H9 (cell line): ENCODE measurements at regions not wholly inside any gene's neighbourhood (a gene's known extent, or its start where the extent isn't known, plus 50 kb on each side); places are given as distances from the start of the nearest gene placed in this dataset.

Source experiments
- DNase-seq: peaks from one replicate; pipeline ENCODE4 v3.0.0-alpha.2; 2017
- H2AFZ ChIP-seq: one replicate; pipeline ENCODE4 v1.6.1; 2013; ENCODE audit warnings: mild to moderate bottlenecking, low read length, control low read depth, moderate library complexity
- H2AK5ac ChIP-seq: 2 replicates; pipeline ENCODE4 v1.6.1; 2013; ENCODE audit warnings: low read length, control low read depth, mixed read lengths; ENCODE audit not compliant: insufficient read length
- H2BK120ac ChIP-seq: one replicate; pipeline ENCODE4 v1.6.1; 2013; ENCODE audit warnings: low read depth, mild to moderate bottlenecking, low read length, control low read depth, inconsistent platforms; ENCODE audit not compliant: poor library complexity, severe bottlenecking
- H2BK12ac ChIP-seq: 2 replicates; pipeline ENCODE4 v1.6.1; 2013; ENCODE audit warnings: low read length, control low read depth, mixed read lengths, low read depth; ENCODE audit not compliant: insufficient read length
- H2BK15ac ChIP-seq: 2 replicates; pipeline ENCODE4 v1.6.1; 2013; ENCODE audit warnings: low read depth, low read length, control low read depth
- H2BK20ac ChIP-seq: one replicate; pipeline ENCODE4 v1.6.1; 2013; ENCODE audit warnings: low read depth, mild to moderate bottlenecking, low read length, control low read depth, inconsistent platforms; ENCODE audit not compliant: poor library complexity, severe bottlenecking
- H2BK5ac ChIP-seq: 2 replicates; pipeline ENCODE4 v1.6.1; 2013; ENCODE audit warnings: low read length, control low read depth, mixed read lengths; ENCODE audit not compliant: insufficient read length
- H3K14ac ChIP-seq: 2 replicates; pipeline ENCODE4 v1.6.1; 2013; ENCODE audit warnings: low read length, control low read depth; ENCODE audit not compliant: insufficient read depth
- H3K18ac ChIP-seq: 2 replicates; pipeline ENCODE4 v1.6.1; 2013; ENCODE audit warnings: low read depth, mild to moderate bottlenecking, mixed read lengths, low read length, control low read depth; ENCODE audit not compliant: insufficient read length
- H3K23ac ChIP-seq: 2 replicates; pipeline ENCODE4 v1.6.1; 2013; ENCODE audit warnings: low read length, control low read depth, mixed read lengths, low read depth; ENCODE audit not compliant: insufficient read length
- H3K23me2 ChIP-seq: 2 replicates; pipeline ENCODE4 v1.6.1; 2013; ENCODE audit warnings: low read depth, mild to moderate bottlenecking, mixed read lengths, low read length, control low read depth; ENCODE audit not compliant: insufficient read length, poor library complexity, severe bottlenecking
- H3K27ac ChIP-seq: 2 replicates; pipeline ENCODE4 v1.5.1; 2013; ENCODE audit warnings: low read length, control low read depth, mixed read lengths, low read depth; ENCODE audit not compliant: insufficient read length
- H3K27me3 ChIP-seq: 2 replicates; pipeline ENCODE4 v1.6.1; 2013; ENCODE audit warnings: low read length, control low read depth, inconsistent platforms; ENCODE audit not compliant: insufficient read depth
- H3K4ac ChIP-seq: 2 replicates; pipeline ENCODE4 v1.6.1; 2013; ENCODE audit warnings: low read depth, mild to moderate bottlenecking, control low read depth, inconsistent platforms, low read length, moderate library complexity
- H3K4me1 ChIP-seq: 2 replicates; pipeline ENCODE4 v1.6.1; 2013; ENCODE audit warnings: low read length, control low read depth, inconsistent platforms; ENCODE audit not compliant: insufficient read depth
- H3K4me2 ChIP-seq: 2 replicates; pipeline ENCODE4 v1.6.1; 2013; ENCODE audit warnings: low read length, control low read depth, mixed read lengths; ENCODE audit not compliant: insufficient read length, insufficient read depth
- H3K56ac ChIP-seq: 2 replicates; pipeline ENCODE4 v1.6.1; 2013; ENCODE audit warnings: low read depth, mild to moderate bottlenecking, mixed read lengths, low read length, control low read depth; ENCODE audit not compliant: insufficient read length
- H3K79me1 ChIP-seq: 2 replicates; pipeline ENCODE4 v1.6.1; 2013; ENCODE audit warnings: low read depth, mild to moderate bottlenecking, moderate library complexity, low read length, control low read depth, inconsistent platforms; ENCODE audit not compliant: insufficient read depth, poor library complexity, severe bottlenecking
- H3K79me2 ChIP-seq: 2 replicates; pipeline ENCODE4 v1.6.1; 2013; ENCODE audit warnings: low read length, control low read depth, inconsistent platforms; ENCODE audit not compliant: insufficient read depth
- H3K9ac ChIP-seq: 2 replicates; pipeline ENCODE4 v1.6.1; 2013; ENCODE audit warnings: low read length, control low read depth, mixed read lengths; ENCODE audit not compliant: insufficient read length; ENCODE audit errors: extremely low read depth
- H3K9me3 ChIP-seq: one replicate; pipeline ENCODE4 v1.6.1; 2013; ENCODE audit warnings: low read depth, low read length, inconsistent platforms; ENCODE audit not compliant: control insufficient read depth
- H3T11ph ChIP-seq: one replicate; pipeline ENCODE4 v1.6.1; 2013; ENCODE audit warnings: mild to moderate bottlenecking, low read length, control low read depth, inconsistent platforms
- H4K20me1 ChIP-seq: one replicate; pipeline ENCODE4 v1.6.1; 2013; ENCODE audit not compliant: control insufficient read depth, insufficient read length, insufficient read depth
- H4K5ac ChIP-seq: 2 replicates; pipeline ENCODE4 v1.6.1; 2013; ENCODE audit warnings: low read depth, mild to moderate bottlenecking, mixed read lengths, low read length, control low read depth; ENCODE audit not compliant: insufficient read length
- H4K8ac ChIP-seq: replicated peaks from 2 replicates; pipeline ENCODE4 v1.6.1; 2013; ENCODE audit warnings: low read length, control low read depth, mixed read lengths, low read depth; ENCODE audit not compliant: insufficient read length
- H4K91ac ChIP-seq: 2 replicates; pipeline ENCODE4 v1.6.1; 2013; ENCODE audit warnings: low read depth, mild to moderate bottlenecking, moderate library complexity, mixed read lengths, low read length, control low read depth; ENCODE audit not compliant: insufficient read length
- H3K27ac Mint-ChIP-seq, 3 experiments: 2 replicates in 2 of 3; 3 replicates in 1 of 3; pipeline ENCODE4 v1.8.0; 2020 to 2021; ENCODE audit warnings: mixed read lengths in 3 of 3, mild to moderate bottlenecking in 1 of 3, moderate library complexity in 1 of 3
- H3K27me3 Mint-ChIP-seq: 2 replicates; pipeline ENCODE4 v1.8.0; 2021; ENCODE audit warnings: low read depth, mild to moderate bottlenecking, moderate library complexity, mixed read lengths
- H3K36me3 Mint-ChIP-seq, 3 experiments: 2 replicates in 2 of 3; 3 replicates in 1 of 3; pipeline ENCODE4 v1.8.0; 2020 to 2021; ENCODE audit warnings: low read depth in 3 of 3, mixed read lengths in 3 of 3; ENCODE audit not compliant: insufficient read depth in 1 of 3
- H3K4me1 Mint-ChIP-seq, 2 experiments: 2 replicates each; pipeline ENCODE4 v1.8.0; 2020; ENCODE audit warnings: mixed read lengths in 2 of 2
- H3K4me3 Mint-ChIP-seq, 2 experiments: 2 replicates in 1 of 2; 3 replicates in 1 of 2; pipeline ENCODE4 v1.8.0; 2020 to 2021; ENCODE audit warnings: mild to moderate bottlenecking in 2 of 2, mixed read lengths in 2 of 2, moderate library complexity in 1 of 2
- H3K9me3 Mint-ChIP-seq, 2 experiments: 2 replicates in 1 of 2; 3 replicates in 1 of 2; pipeline ENCODE4 v1.8.0; 2020; ENCODE audit warnings: mild to moderate bottlenecking in 2 of 2, mixed read lengths in 2 of 2, moderate library complexity in 1 of 2
- WGBS: extraction: QIAGEN DNeasy Blood & Tissue Kit; methylation state at CpG from one replicate; pipeline ENCODE4 v1.1.7; 2013; ENCODE audit warnings: missing lambda C conversion rate, low lambda C conversion rate, mixed read lengths; ENCODE audit not compliant: insufficient read length; ENCODE audit errors: extremely low coverage; 5-methylcytosine and 5-hydroxymethylcytosine counted together
- TF ChIP-seq, protein P1 (sequence below): fragments of 200-600 bp; sonication (generic); conservative IDR thresholded peaks from 3 replicates; pipeline ENCODE4 v1.8.0; 2021; ENCODE audit warnings: antibody characterized with exemption, mild to moderate bottlenecking

DNA sequence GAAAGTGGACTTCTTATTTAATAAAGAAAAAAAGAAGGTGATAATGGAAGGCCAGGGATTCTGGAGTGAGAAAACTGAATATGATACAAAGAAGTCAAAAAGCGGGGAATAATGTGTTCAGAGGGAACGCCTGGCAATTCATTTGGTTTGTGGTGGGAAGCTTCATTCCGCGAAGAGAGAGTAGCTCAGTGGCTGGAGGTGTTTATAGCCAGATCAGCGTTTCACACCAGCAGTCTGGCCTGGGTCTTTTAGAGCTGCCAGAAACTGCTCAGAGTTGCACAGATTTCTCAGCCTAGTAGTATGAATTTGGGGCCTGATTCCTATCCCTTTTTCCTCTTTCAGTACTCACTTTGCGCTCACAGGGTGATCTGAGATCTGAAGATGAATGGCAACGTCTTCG lies 67.8 kb upstream of the IPO9 start:
- H3K18ac ChIP-seq, result no peak overlapping the region
- no peak overlapping the region for H3K4ac ChIP-seq
- H2BK5ac ChIP-seq, result no peak overlapping the region
- no peak overlapping the region for H2BK120ac ChIP-seq
- no peak overlapping the region for H3K56ac ChIP-seq
- no peaks in the 10 kb centered on the region for H3K27me3 ChIP-seq
- no peaks in the 10 kb centered on the region for H3K79me1 ChIP-seq
- TF ChIP-seq, protein P1, sequence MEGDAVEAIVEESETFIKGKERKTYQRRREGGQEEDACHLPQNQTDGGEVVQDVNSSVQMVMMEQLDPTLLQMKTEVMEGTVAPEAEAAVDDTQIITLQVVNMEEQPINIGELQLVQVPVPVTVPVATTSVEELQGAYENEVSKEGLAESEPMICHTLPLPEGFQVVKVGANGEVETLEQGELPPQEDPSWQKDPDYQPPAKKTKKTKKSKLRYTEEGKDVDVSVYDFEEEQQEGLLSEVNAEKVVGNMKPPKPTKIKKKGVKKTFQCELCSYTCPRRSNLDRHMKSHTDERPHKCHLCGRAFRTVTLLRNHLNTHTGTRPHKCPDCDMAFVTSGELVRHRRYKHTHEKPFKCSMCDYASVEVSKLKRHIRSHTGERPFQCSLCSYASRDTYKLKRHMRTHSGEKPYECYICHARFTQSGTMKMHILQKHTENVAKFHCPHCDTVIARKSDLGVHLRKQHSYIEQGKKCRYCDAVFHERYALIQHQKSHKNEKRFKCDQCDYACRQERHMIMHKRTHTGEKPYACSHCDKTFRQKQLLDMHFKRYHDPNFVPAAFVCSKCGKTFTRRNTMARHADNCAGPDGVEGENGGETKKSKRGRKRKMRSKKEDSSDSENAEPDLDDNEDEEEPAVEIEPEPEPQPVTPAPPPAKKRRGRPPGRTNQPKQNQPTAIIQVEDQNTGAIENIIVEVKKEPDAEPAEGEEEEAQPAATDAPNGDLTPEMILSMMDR, result no peak
- no peak overlapping the region for H2AFZ ChIP-seq
- no peak overlapping the region for H3K27ac ChIP-seq
- no peak overlapping the region for H4K91ac ChIP-seq
- H3T11ph ChIP-seq, result no peak overlapping the region
- H3K36me3 Mint-ChIP-seq, result no peaks in the 10 kb centered on the region
- no peak overlapping the region for H2BK20ac ChIP-seq
- no peak overlapping the region for H4K8ac ChIP-seq
- H3K23me2 ChIP-seq, result no peaks in the 10 kb centered on the region
- peak overlapping the region in 1 of 3 experiments; percentile 37; a peak in 3 of 7 replicates for H3K27ac Mint-ChIP-seq
- no peak overlapping the region for H3K14ac ChIP-seq
- H2BK15ac ChIP-seq, result no peak overlapping the region
- no peak overlapping the region for H2BK12ac ChIP-seq
- no peak overlapping the region for H2AK5ac ChIP-seq
- peaks cover 2% of the 10 kb centered on the region; the same call in 1 of the 2 replicates for H3K4me1 ChIP-seq
- H4K5ac ChIP-seq, result no peak overlapping the region
- H3K9ac ChIP-seq, result no peak overlapping the region
- peaks cover 28 to 39% of the 10 kb centered on the region in 2 experiments for H3K4me1 Mint-ChIP-seq
- H3K27me3 Mint-ChIP-seq, result no peaks in the 10 kb centered on the region; the same call in 1 of the 2 replicates
- DNase-seq, result no peak
- H3K4me2 ChIP-seq, result no peak overlapping the region
- no peaks in the 10 kb centered on the region for H3K79me2 ChIP-seq
- H3K4me3 Mint-ChIP-seq, result no peak overlapping the region
- H4K20me1 ChIP-seq, result no peaks in the 10 kb centered on the region
- no peaks in the 10 kb centered on the region for H3K9me3 Mint-ChIP-seq
- no peaks in the 10 kb centered on the region for H3K9me3 ChIP-seq
- WGBS, result no CpG with 5 or more reads among the region's 8 CpGs
- no peak overlapping the region for H3K23ac ChIP-seq
